Mucosa of descending colon (tissue), 3 donors: ENCODE measurements at regions not wholly inside any gene's neighbourhood (a gene's known extent, or its start where the extent isn't known, plus 50 kb on each side); places are given as distances from the start of the nearest gene placed in this dataset.
"Not testable (repeated sequence)": the region's sequence is repeated elsewhere in the genome, so short reads cannot be mapped to it uniquely, and the experiment has no call there.

Experiments used
- ATAC-seq: fragments of 200-7000 bp; cut with Tn5 transposase; one replicate; pipeline ENCODE4 v1.9.1; 2020; ENCODE audit warnings: mild to moderate bottlenecking, moderate library complexity
- DNase-seq, 3 donors: peaks; one replicate each; pipeline ENCODE4 v3.0.0-alpha.2; 2020
- H3K36me3 ChIP-seq: fragments of 200-600 bp; one replicate; pipeline ENCODE4 v1.8.0; 2021; ENCODE audit warnings: low read depth, mild to moderate bottlenecking
- H3K4me1 ChIP-seq: fragments of 200-600 bp; one replicate; pipeline ENCODE4 v1.8.0; 2021; ENCODE audit warnings: low read depth, mild to moderate bottlenecking
- H3K4me3 ChIP-seq: fragments of 200-600 bp; one replicate; pipeline ENCODE4 v1.8.0; 2021; ENCODE audit warnings: mild to moderate bottlenecking
- H3K9me3 ChIP-seq: fragments of 200-600 bp; one replicate; pipeline ENCODE4 v1.8.0; 2021; ENCODE audit warnings: mild to moderate bottlenecking
- intact Hi-C, 2 donors: fragments of 100-400 bp; cut with DNase I in 1 of 2; cut with micrococcal nuclease in 1 of 2; formaldehyde crosslinking; loops; one replicate each; pipeline versions ENCODE4 v1.11.0 to v1.11.1; 2022; cut with DNase I, micrococcal nuclease
- TF ChIP-seq, protein P1 (sequence below): fragments of 200-600 bp; IDR thresholded peaks from one replicate; pipeline ENCODE4 v1.8.0; 2022; ENCODE audit warnings: antibody characterized with exemption, mild to moderate bottlenecking
- donor health status: DM: no; HTN: no; CAD: no; lungs with moderate emphysema.
- donor health status: DM: no; HTN: no; CAD: no.
- donor health status: DM: no; HTN: yes; CAD: no.

DNA sequence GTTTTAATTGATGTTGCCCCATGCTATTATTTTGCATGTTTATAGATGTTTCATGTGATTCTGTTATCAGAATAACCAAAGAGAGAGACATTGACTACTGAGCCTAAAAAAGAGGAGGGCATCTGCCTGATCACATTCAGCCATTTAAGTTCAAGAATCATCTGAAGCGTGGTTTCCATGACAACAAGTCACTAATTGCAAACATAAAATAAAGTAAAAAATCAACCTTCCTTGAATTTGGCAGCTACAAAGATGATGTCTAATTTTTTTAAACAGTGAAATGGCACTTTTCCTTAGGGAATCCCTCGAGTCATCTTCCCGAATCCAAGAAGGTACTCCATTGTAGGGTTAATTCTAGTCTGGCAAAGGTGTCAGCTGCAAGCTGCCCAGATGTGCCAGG lies 884.2 kb downstream of the DIAPH3 start:
- ATAC-seq = no peak
- Histone ChIP-seq H3K9me3 (no peaks in the 10 kb centered on the region), H3K36me3 (no peaks in the 10 kb centered on the region), H3K4me1 (no peaks in the 10 kb centered on the region), H3K4me3 (no peak overlapping the region)
- TF ChIP-seq, protein P1, sequence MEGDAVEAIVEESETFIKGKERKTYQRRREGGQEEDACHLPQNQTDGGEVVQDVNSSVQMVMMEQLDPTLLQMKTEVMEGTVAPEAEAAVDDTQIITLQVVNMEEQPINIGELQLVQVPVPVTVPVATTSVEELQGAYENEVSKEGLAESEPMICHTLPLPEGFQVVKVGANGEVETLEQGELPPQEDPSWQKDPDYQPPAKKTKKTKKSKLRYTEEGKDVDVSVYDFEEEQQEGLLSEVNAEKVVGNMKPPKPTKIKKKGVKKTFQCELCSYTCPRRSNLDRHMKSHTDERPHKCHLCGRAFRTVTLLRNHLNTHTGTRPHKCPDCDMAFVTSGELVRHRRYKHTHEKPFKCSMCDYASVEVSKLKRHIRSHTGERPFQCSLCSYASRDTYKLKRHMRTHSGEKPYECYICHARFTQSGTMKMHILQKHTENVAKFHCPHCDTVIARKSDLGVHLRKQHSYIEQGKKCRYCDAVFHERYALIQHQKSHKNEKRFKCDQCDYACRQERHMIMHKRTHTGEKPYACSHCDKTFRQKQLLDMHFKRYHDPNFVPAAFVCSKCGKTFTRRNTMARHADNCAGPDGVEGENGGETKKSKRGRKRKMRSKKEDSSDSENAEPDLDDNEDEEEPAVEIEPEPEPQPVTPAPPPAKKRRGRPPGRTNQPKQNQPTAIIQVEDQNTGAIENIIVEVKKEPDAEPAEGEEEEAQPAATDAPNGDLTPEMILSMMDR = no peak
- intact Hi-C loops = no loop called here
- no peak for DNase-seq

DNA sequence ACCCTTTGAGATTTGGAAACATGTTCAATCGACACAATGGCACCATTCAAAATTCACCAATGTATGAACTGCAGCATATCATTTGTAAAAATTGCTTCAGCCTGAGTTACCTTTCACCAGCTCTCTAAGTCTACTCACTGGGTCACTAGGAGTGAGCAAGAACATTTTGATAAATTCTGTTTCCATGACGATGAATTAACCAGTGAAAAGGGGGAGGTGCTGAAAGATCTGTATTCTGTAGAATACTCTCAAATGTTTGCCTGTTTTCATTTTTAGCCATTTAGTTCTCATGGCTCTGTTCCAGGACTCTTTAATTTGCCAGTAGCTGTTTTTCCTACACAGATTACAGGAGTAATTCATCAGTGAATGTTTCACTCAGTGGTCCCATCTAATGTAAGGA lies 883.4 kb downstream of the DIAPH3 start:
- ATAC-seq (no peak), DNase-seq (no peak)
- H3K9me3 ChIP-seq = no peaks in the 10 kb centered on the region
- no peak overlapping the region for H3K4me3 ChIP-seq
- TF ChIP-seq, protein P1 = no peak
- no peaks in the 10 kb centered on the region for H3K36me3 ChIP-seq
- H3K4me1 ChIP-seq = no peaks in the 10 kb centered on the region
- intact Hi-C loops = no loop called here

GRCh38 chr13:59281453-59281852 lies 882.3 kb downstream of the DIAPH3 start:
- no peak for DNase-seq
- intact Hi-C loops = no loop called here
- no peak for ATAC-seq
- Histone ChIP-seq H3K4me3 (no peak overlapping the region), H3K9me3 (no peaks in the 10 kb centered on the region), H3K36me3 (no peaks in the 10 kb centered on the region), H3K4me1 (no peaks in the 10 kb centered on the region)
- TF ChIP-seq, protein P1 = no peak

GRCh38 chr13:59292240-59292639 lies 871.5 kb downstream of the DIAPH3 start:
- H3K4me3 ChIP-seq, intact Hi-C loops, H3K4me1 ChIP-seq, ATAC-seq, H3K9me3 ChIP-seq, DNase-seq, H3K36me3 ChIP-seq: not testable (repeated sequence)

DNA sequence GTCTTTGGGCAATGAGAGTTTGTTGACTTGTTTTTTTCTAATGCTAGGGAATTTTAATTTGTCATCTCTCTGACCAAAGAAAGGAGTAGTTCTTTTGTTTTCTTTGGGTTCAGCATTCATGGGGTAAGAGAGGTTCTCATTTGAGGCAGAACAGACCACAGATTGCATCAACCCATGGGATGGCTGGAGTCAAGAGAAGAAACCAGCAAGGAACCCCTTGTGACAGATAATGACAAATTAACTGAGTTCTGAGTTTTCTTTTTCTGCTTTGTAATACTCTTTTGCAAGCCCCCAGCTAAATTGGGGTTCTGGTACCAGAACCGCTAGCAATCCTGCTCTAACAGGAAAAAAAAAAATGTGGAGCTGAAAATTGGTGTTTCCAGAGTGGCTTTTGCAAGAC lies 864.1 kb downstream of the DIAPH3 start:
- Histone ChIP-seq H3K36me3 (no peaks in the 10 kb centered on the region), H3K9me3 (no peaks in the 10 kb centered on the region), H3K4me3 (no peak overlapping the region), H3K4me1 (no peaks in the 10 kb centered on the region)
- DNase-seq (no peak), ATAC-seq (no peak)
- intact Hi-C loops = no loop called here
- TF ChIP-seq, protein P1 = no peak

- Histone ChIP-seq H3K36me3 (no peaks in the 10 kb centered on the region), H3K4me1 (no peaks in the 10 kb centered on the region), H3K9me3 (no peaks in the 10 kb centered on the region), H3K4me3 (no peak overlapping the region)
- TF ChIP-seq, protein P1 = no peak
- ATAC-seq (no peak), DNase-seq (no peak)
- intact Hi-C loops = no loop called here
These were observed 863.2 kb downstream of the DIAPH3 start for GRCh38 chr13:59300355-59301173.
